GM12891 (cell line): ENCODE measurements at regions not wholly inside any gene's neighbourhood (a gene's known extent, or its start where the extent isn't known, plus 50 kb on each side); places are given as distances from the start of the nearest gene placed in this dataset.

Experiments used
- POLR2A ChIP-seq: IDR thresholded peaks from 2 replicates; pipeline ENCODE4 v1.6.1; 2011; ENCODE audit warnings: low read depth, low read length, control low read depth
- TAF1 ChIP-seq: IDR thresholded peaks from 2 replicates; pipeline ENCODE4 v1.6.1; 2011; ENCODE audit warnings: low read depth, low read length, control low read depth

GRCh38 chr6:120622127-120622631, 712.1 kb downstream of the TBC1D32 start:
- TF ChIP-seq TAF1, result no peak
- no peak for TF ChIP-seq POLR2A
